ENCODE measurements at regions not wholly inside any gene's neighbourhood (a gene's known extent, or its start where the extent isn't known, plus 50 kb on each side); places are given as distances from the start of the nearest gene placed in this dataset.
"Not testable (repeated sequence)": the region's sequence is repeated elsewhere in the genome, so short reads cannot be mapped to it uniquely, and the experiment has no call there.

DNA sequence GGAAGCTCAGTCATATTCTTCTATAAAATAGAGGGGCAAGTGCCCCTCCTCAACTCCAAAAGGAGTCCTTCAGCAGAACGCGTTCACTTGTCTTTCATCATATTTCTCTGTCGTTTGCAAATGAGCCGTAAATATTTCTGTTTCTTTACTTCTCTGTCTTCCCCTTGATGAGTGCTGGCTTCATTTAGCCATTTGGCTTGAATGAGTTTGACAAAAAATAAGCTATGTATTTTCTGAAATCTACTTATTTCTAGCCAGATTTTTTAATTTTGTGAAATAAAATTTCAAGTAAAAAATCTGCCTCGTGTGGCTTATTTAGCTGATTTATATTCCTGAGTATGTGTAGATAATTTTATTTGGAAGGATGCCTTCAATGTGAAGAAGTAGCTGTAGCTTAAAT is 170.8 kb upstream of the DGKB start:
- no peak for TF ChIP-seq POLR2A (IDR thresholded peaks at IDR 0.05)
- TF ChIP-seq, protein P1, sequence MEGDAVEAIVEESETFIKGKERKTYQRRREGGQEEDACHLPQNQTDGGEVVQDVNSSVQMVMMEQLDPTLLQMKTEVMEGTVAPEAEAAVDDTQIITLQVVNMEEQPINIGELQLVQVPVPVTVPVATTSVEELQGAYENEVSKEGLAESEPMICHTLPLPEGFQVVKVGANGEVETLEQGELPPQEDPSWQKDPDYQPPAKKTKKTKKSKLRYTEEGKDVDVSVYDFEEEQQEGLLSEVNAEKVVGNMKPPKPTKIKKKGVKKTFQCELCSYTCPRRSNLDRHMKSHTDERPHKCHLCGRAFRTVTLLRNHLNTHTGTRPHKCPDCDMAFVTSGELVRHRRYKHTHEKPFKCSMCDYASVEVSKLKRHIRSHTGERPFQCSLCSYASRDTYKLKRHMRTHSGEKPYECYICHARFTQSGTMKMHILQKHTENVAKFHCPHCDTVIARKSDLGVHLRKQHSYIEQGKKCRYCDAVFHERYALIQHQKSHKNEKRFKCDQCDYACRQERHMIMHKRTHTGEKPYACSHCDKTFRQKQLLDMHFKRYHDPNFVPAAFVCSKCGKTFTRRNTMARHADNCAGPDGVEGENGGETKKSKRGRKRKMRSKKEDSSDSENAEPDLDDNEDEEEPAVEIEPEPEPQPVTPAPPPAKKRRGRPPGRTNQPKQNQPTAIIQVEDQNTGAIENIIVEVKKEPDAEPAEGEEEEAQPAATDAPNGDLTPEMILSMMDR (IDR thresholded peaks at IDR 0.05): no peak
- DNase-seq: no peak
- Histone ChIP-seq H3K27ac (no peak overlapping the region), H3K4me1 (no peaks in the 10 kb centered on the region), H3K9me3 (no peaks in the 10 kb centered on the region), H3K27me3 (no peaks in the 10 kb centered on the region), H3K36me3 (no peaks in the 10 kb centered on the region), H3K4me3 (no peak overlapping the region)
- 76 to 87% methylated on average over 5 of the region's 5 CpGs for WGBS, 2 donors
- intact Hi-C loops (cut with DNase I): no loop called here

DNA sequence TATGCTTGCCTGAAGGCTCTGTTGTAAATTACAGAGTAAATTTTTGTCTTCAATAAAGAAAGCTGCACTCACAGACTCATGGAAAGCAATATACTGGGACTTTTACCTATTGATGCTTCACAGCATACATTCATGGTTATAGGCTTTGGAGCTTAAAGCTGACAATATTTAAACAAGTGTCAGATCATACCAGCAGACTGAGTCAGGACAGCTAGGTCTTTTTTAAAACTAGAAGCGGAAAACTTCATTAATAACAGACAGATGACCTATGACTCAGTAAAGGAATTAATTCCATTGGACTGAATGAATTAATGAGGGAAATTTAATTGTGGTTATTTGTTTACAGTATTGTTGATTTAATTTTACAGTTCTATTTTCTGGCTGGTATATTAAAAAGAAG is 165.8 kb upstream of the DGKB start:
- TF ChIP-seq POLR2A (IDR thresholded peaks at IDR 0.05): no peak
- TF ChIP-seq, protein P1 (IDR thresholded peaks at IDR 0.05): no peak
- no peak overlapping the region for H3K4me3 ChIP-seq
- WGBS, 2 donors: 75% methylated on average over 1 of the region's 1 CpG
- DNase-seq: no peak
- no peak overlapping the region for H3K27ac ChIP-seq
- H3K27me3 ChIP-seq: no peaks in the 10 kb centered on the region
- H3K36me3 ChIP-seq: no peaks in the 10 kb centered on the region
- H3K9me3 ChIP-seq: no peaks in the 10 kb centered on the region
- intact Hi-C loops (cut with DNase I): no loop called here
- no peaks in the 10 kb centered on the region for H3K4me1 ChIP-seq

DNA sequence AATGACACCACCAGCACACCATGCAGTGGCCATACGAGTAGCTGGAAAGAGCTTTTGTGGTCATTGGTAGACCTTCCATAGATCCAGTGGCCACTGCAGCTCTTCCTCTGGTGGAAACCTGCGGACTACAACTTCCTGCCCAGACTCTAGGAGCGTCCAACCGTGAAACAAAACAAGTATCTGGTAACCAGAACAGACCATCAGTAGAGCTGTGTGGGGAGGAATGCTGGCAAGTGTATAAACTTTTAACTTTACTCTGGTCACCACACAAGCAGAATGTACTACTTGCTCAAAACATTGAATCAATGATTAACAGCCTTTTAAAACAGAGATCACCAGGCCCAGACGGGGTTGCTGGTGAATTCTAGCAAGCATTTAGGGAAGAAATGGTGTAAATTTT is 154.7 kb upstream of the DGKB start:
- Histone ChIP-seq H3K27me3 (no peaks in the 10 kb centered on the region), H3K9me3 (no peaks in the 10 kb centered on the region), H3K4me3 (no peak overlapping the region), H3K4me1 (no peaks in the 10 kb centered on the region), H3K36me3 (no peaks in the 10 kb centered on the region), H3K27ac (no peak overlapping the region)
- 68 to 78% methylated on average over 5 of the region's 5 CpGs for WGBS, 2 donors
- intact Hi-C loops (cut with DNase I): no loop called here
- TF ChIP-seq POLR2A (IDR thresholded peaks at IDR 0.05): no peak
- TF ChIP-seq, protein P1 (IDR thresholded peaks at IDR 0.05): no peak
- DNase-seq: no peak

- 14 to 20% methylated on average over 4 of the region's 4 CpGs for WGBS, 2 donors
- H3K36me3 ChIP-seq; intact Hi-C loops (cut with DNase I); H3K27me3 ChIP-seq; H3K27ac ChIP-seq; H3K4me3 ChIP-seq; H3K4me1 ChIP-seq; DNase-seq; H3K9me3 ChIP-seq: not testable (repeated sequence)
These were observed 151.8 kb upstream of the DGKB start for GRCh38 chr7:15054304-15054703.

DNA sequence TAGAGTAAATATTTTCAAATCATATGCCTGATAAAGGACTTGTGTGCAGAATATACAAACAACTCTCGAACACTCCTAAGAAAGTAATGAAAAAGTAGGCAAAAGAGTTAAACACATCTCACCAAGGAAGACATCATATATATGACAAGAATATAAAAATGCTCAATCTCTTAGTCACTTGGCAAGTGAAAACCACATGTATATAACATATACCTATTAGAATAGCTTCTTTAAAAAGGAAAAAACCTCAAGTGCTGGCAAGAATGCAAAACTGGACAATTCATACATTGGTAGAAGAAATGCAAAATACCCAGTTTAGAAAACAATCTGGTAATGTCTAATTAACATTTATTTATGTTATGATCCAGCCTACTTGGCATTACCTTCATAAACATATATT is 146.6 kb upstream of the DGKB start:
- intact Hi-C loops (cut with DNase I): no loop called here
- no peak overlapping the region for H3K27ac ChIP-seq
- no peak for DNase-seq
- TF ChIP-seq POLR2A (IDR thresholded peaks at IDR 0.05): no peak
- TF ChIP-seq, protein P1 (IDR thresholded peaks at IDR 0.05): no peak
- H3K4me1 ChIP-seq: no peaks in the 10 kb centered on the region
- 82 to 92% methylated on average over 1 of the region's 1 CpG for WGBS, 2 donors
- H3K27me3 ChIP-seq: no peaks in the 10 kb centered on the region
- no peak overlapping the region for H3K4me3 ChIP-seq
- H3K9me3 ChIP-seq: no peaks in the 10 kb centered on the region
- H3K36me3 ChIP-seq: no peaks in the 10 kb centered on the region

DNA sequence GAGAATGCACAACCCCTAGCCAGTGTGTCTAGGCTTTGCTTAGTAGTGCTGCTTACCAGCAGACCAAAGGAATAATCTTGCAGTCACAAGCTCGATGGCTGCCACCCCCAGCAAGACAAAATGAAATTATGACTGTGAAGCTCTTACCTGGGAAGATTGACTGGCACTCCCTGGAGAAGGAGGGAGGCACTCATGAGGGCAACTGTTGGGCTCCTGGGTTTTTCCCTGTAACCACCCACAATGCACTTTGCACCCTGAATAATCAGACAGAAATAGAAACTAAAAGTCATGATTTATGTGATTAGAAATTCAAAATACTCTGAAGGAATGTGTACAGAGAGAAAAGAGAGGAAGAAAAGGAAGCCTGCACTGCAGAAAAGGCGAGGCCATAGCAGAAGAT is 144.3 kb upstream of the DGKB start:
- H3K4me1 ChIP-seq: no peaks in the 10 kb centered on the region
- intact Hi-C loops (cut with DNase I): no loop called here

More for the DNA sequence above, 144.3 kb upstream of the DGKB start:
- 37 to 39% methylated on average over 2 of the region's 2 CpGs for WGBS, 2 donors
- TF ChIP-seq, protein P1 (IDR thresholded peaks at IDR 0.05): no peak
- no peak for TF ChIP-seq POLR2A (IDR thresholded peaks at IDR 0.05)
- Histone ChIP-seq H3K27me3 (no peaks in the 10 kb centered on the region), H3K36me3 (no peaks in the 10 kb centered on the region), H3K4me3 (no peak overlapping the region), H3K27ac (no peak overlapping the region), H3K9me3 (no peaks in the 10 kb centered on the region)
- no peak for DNase-seq
